ENCODE measurements at regions not wholly inside any gene's neighbourhood (a gene's known extent, or its start where the extent isn't known, plus 50 kb on each side); places are given as distances from the start of the nearest gene placed in this dataset.

DNA sequence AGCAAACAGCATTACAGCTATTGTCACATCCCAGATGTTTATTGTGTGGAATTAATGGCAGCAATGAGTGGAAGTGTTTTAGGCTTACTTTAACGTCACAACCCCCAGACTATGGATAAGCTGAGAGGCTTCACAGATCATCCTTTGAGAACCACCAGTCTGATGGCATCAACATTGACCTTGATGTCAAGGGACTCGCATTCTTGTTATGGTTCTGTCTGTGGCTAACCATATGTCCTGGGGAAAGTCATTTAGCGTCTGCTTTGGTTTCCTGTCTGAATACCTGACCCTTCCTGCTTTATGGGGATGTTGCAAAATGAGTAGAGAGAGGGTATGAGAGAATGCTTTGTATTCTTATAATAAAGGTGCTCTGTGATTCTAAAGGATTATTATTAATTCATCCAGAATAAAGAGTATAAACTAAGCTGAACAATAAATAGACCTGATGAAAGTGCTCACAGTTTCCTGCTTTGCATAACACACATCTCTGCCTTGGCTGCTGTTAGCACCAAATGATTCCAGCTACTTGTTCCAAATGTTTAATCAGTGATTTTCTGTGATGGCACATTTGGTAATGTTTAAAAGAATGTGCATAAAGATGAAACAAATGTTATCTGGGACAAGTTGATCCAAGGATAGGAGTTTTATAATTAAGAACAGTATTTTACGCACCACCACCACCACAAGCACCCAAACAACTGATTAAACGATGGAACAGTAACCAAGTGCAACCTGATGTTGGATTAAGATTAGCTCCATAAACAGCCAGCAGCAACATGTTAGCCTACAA lies 116.9 kb upstream of the LRIG3 start:
- no peak for TF ChIP-seq CTCF (IDR thresholded peaks at IDR 0.05)
- no peak for TF ChIP-seq POLR2A (IDR thresholded peaks at IDR 0.05)
